ENCODE measurements at regions not wholly inside any gene's neighbourhood (a gene's known extent, or its start where the extent isn't known, plus 50 kb on each side); places are given as distances from the start of the nearest gene placed in this dataset.

GRCh38 chr2:40507432-40507831 lies 55.5 kb upstream of the SLC8A1 start:
- DNase-seq = no peak

- no peak for DNase-seq
Measured at GRCh38 chr2:40510304-40510703, 58.4 kb upstream of the SLC8A1 start.

- DNase-seq = no peak
Measured at GRCh38 chr2:40511661-40512213, 59.8 kb upstream of the SLC8A1 start.

GRCh38 chr2:40512256-40512655 lies 60.4 kb upstream of the SLC8A1 start:
- DNase-seq = no peak

GRCh38 chr2:40513201-40513600 lies 61.3 kb upstream of the SLC8A1 start:
- no peak for DNase-seq

GRCh38 chr2:40516604-40517003 lies 64.7 kb upstream of the SLC8A1 start:
- DNase-seq = no peak

GRCh38 chr2:40528564-40528963 lies 76.7 kb upstream of the SLC8A1 start:
- DNase-seq = no peak

- DNase-seq = no peak
Measured at GRCh38 chr2:40531359-40531758, 79.5 kb upstream of the SLC8A1 start.

- DNase-seq = no peak
Measured at GRCh38 chr2:40534528-40534927, 82.6 kb upstream of the SLC8A1 start.

- DNase-seq = no peak
Measured at GRCh38 chr2:40535972-40536371, 84.1 kb upstream of the SLC8A1 start.

- no peak for DNase-seq
Measured at GRCh38 chr2:40540026-40540425, 88.1 kb upstream of the SLC8A1 start.

GRCh38 chr2:40543381-40543780 lies 91.5 kb upstream of the SLC8A1 start:
- no peak for DNase-seq

- no peak for DNase-seq
Measured at GRCh38 chr2:40544072-40544471, 92.2 kb upstream of the SLC8A1 start.

- no peak for DNase-seq
Measured at GRCh38 chr2:40545645-40546044, 93.8 kb upstream of the SLC8A1 start.

GRCh38 chr2:40546439-40547191 lies 94.7 kb upstream of the SLC8A1 start:
- DNase-seq = no peak

- DNase-seq = no peak
Measured at GRCh38 chr2:40548521-40548920, 96.6 kb upstream of the SLC8A1 start.

GRCh38 chr2:40550085-40550484 lies 98.2 kb upstream of the SLC8A1 start:
- DNase-seq = no peak

- no peak for DNase-seq
Measured at GRCh38 chr2:40551081-40551480, 99.2 kb upstream of the SLC8A1 start.

GRCh38 chr2:40554665-40555294 lies 102.9 kb upstream of the SLC8A1 start:
- DNase-seq = peak; percentile 36

GRCh38 chr2:40556293-40556692 lies 104.4 kb upstream of the SLC8A1 start:
- no peak for DNase-seq

- DNase-seq = no peak
Measured at GRCh38 chr2:40556739-40557138, 104.8 kb upstream of the SLC8A1 start.

- no peak for DNase-seq
Measured at GRCh38 chr2:40558761-40559160, 106.9 kb upstream of the SLC8A1 start.

GRCh38 chr2:40559175-40559574 lies 107.3 kb upstream of the SLC8A1 start:
- no peak for DNase-seq

- DNase-seq = no peak
Measured at GRCh38 chr2:40564184-40564583, 112.3 kb upstream of the SLC8A1 start.

GRCh38 chr2:40579247-40579646 lies 127.4 kb upstream of the SLC8A1 start:
- DNase-seq = no peak

Data from CD4-positive, alpha-beta T cell treated with Interleukin-10 for 1 hour (primary cell).